Endothelial cell of umbilical vein (primary cell): ENCODE measurements at regions not wholly inside any gene's neighbourhood (a gene's known extent, or its start where the extent isn't known, plus 50 kb on each side); places are given as distances from the start of the nearest gene placed in this dataset.

Experiments used
- BruUV-seq: library from RNA; stranded (reverse); fragments of 400-500 nt; replicated peaks from 2 replicates; lab custom pipeline; 2021; lab: Mats Ljungman, UMichigan
- CTCF ChIA-PET: fragments of 300-600, 350-600 bp; sonication (Branson Sonifier 250); formaldehyde crosslinking; loops from one replicate; lab custom pipeline; 2021; ENCODE audit warnings: antibody characterized with exemption, inconsistent platforms; lab: Charles Lee
- POLR2A ChIA-PET: fragments of 300-600, 350-600 bp; sonication (Branson Sonifier 250); formaldehyde crosslinking; loops from one replicate; lab custom pipeline; 2021; ENCODE audit warnings: antibody characterized with exemption, inconsistent platforms; lab: Charles Lee
- DNase-seq: peaks from one replicate; pipeline ENCODE4 v3.0.0-alpha.2; 2011; ENCODE audit warnings: low read depth, low spot score
- FAIRE-seq: peaks from 2 replicates; lab custom pipeline; 2011; peaks lifted over from hg19 to GRCh38; lab: Jason Lieb, UNC
- H2AFZ ChIP-seq: 2 replicates; pipeline ENCODE4 v1.6.0; 2012; ENCODE audit warnings: low read depth, low read length, control low read depth, inconsistent platforms
- H3K27ac ChIP-seq: 2 replicates; pipeline ENCODE4 v1.5.1; 2011; ENCODE audit warnings: low read depth, mild to moderate bottlenecking, control low read depth, low read length, moderate library complexity; ENCODE audit not compliant: insufficient read depth
- H3K27me3 ChIP-seq, 2 experiments: 2 replicates each; pipeline versions ENCODE4 v1.6.0 to v1.6.1; 2011; ENCODE audit warnings: low read length in 2 of 2, mixed read lengths in 1 of 2; ENCODE audit not compliant: control insufficient read depth in 2 of 2, insufficient read depth in 2 of 2
- H3K36me3 ChIP-seq, 2 experiments: 2 replicates in 1 of 2; 3 replicates in 1 of 2; pipeline ENCODE4 v1.5.1; 2011; ENCODE audit warnings: low read length in 2 of 2, mild to moderate bottlenecking in 1 of 2, moderate library complexity in 1 of 2; ENCODE audit not compliant: control insufficient read depth in 2 of 2, insufficient read depth in 2 of 2; ENCODE audit errors: extremely low read depth in 1 of 2
- H3K4me1 ChIP-seq: 3 replicates; pipeline ENCODE4 v1.5.1; 2011; ENCODE audit warnings: mild to moderate bottlenecking, low read length; ENCODE audit not compliant: control insufficient read depth, insufficient read depth; ENCODE audit errors: extremely low read depth
- H3K4me2 ChIP-seq: 2 replicates; pipeline ENCODE4 v1.6.1; 2011; ENCODE audit warnings: low read length, control low read depth, mixed read lengths; ENCODE audit not compliant: insufficient read depth
- H3K4me3 ChIP-seq, 3 experiments: fragments of 200-600 bp in 1 of 3; sonication (generic), shearing (Covaris generic) in 1 of 3; replicated peaks in 1 of 3; 2 replicates each; pipeline ENCODE4 v1.5.1; 2011 to 2016; ENCODE audit warnings: control low read depth in 3 of 3, low read length in 3 of 3, mild to moderate bottlenecking in 2 of 3, inconsistent platforms in 1 of 3, low read depth in 1 of 3, moderate library complexity in 1 of 3; ENCODE audit not compliant: insufficient read depth in 1 of 3
- H3K79me2 ChIP-seq: 2 replicates; pipeline ENCODE4 v1.6.0; 2012; ENCODE audit warnings: low read length, inconsistent platforms; ENCODE audit not compliant: control insufficient read depth, insufficient read depth
- H3K9ac ChIP-seq: replicated peaks from 2 replicates; pipeline ENCODE3; 2011; ENCODE audit warnings: low read length, control low read depth; ENCODE audit not compliant: insufficient read depth; ENCODE audit errors: extremely low read depth
- H3K9me1 ChIP-seq: replicated peaks from 3 replicates; pipeline ENCODE4 v1.6.0; 2011; ENCODE audit warnings: mild to moderate bottlenecking, low read length; ENCODE audit not compliant: control insufficient read depth, insufficient read depth; ENCODE audit errors: extremely low read depth
- H3K9me3 ChIP-seq: replicated peaks from 2 replicates; pipeline ENCODE4 v1.5.1; 2012; ENCODE audit warnings: low read length, inconsistent platforms; ENCODE audit not compliant: control insufficient read depth, insufficient read depth
- H4K20me1 ChIP-seq: replicated peaks from 2 replicates; pipeline ENCODE3; 2011; ENCODE audit warnings: mild to moderate bottlenecking, low read length; ENCODE audit not compliant: control insufficient read depth, insufficient read depth; ENCODE audit errors: extremely low read depth
- EZH2 ChIP-seq: IDR thresholded peaks from 2 replicates; pipeline ENCODE4 v1.6.1; 2012; ENCODE audit warnings: borderline replicate concordance, low read depth, mild to moderate bottlenecking, moderate library complexity, low read length, inconsistent platforms; ENCODE audit not compliant: severe bottlenecking
- FOS ChIP-seq: IDR thresholded peaks from 2 replicates; pipeline ENCODE4 v1.6.1; 2011; ENCODE audit warnings: mild to moderate bottlenecking, low read length, moderate library complexity, borderline replicate concordance; ENCODE audit not compliant: insufficient read depth
- GATA2 ChIP-seq: IDR thresholded peaks from 2 replicates; pipeline ENCODE4 v1.7.0; 2011; ENCODE audit warnings: low read depth, mild to moderate bottlenecking, moderate library complexity, mixed read lengths, low read length; ENCODE audit not compliant: insufficient read length, insufficient read depth
- JUN ChIP-seq: IDR thresholded peaks from 2 replicates; pipeline ENCODE4 v1.6.1; 2011; ENCODE audit warnings: borderline replicate concordance, low read depth; ENCODE audit not compliant: insufficient read length, insufficient read depth
- MYC ChIP-seq: IDR thresholded peaks from one replicate; pipeline ENCODE4 v1.6.1; 2011; ENCODE audit warnings: mild to moderate bottlenecking, low read depth, low read length
- POLR2A ChIP-seq: IDR thresholded peaks from 2 replicates; pipeline ENCODE4 v1.6.1; 2012; ENCODE audit warnings: low read depth, mild to moderate bottlenecking, control low read depth, low read length
- POLR2AphosphoS5 ChIP-seq: IDR thresholded peaks from 2 replicates; pipeline ENCODE4 v1.6.1; 2012; ENCODE audit warnings: low read depth, mild to moderate bottlenecking, control low read depth, low read length, moderate library complexity; ENCODE audit not compliant: insufficient read depth
- dilution Hi-C: fragments of 300-500 bp; cut with MboI; formaldehyde crosslinking; loops from one replicate; pipeline ENCODE4 v1.15.0; 2019; ENCODE audit warnings: low sequenced_read_pairs; ENCODE audit not compliant: extremely low pct_ligation_motif_present
- intact Hi-C: fragments of 100-400 bp; cut with micrococcal nuclease; formaldehyde crosslinking; loops from one replicate; pipeline ENCODE4 v1.10.0; 2022
- TF ChIP-seq, protein P1 (sequence below), 2 donors: IDR thresholded peaks; 1 replicate in 1 of 2; 2 replicates in 1 of 2; pipeline ENCODE4 v1.5.1; 2011; ENCODE audit warnings: low read length in 2 of 2, mild to moderate bottlenecking in 2 of 2, moderate library complexity in 2 of 2, control low read depth in 1 of 2, inconsistent platforms in 1 of 2, low read depth in 1 of 2; ENCODE audit not compliant: insufficient read depth in 1 of 2; ENCODE audit errors: extremely low read depth in 1 of 2
- TF ChIP-seq, protein P2 (sequence below): IDR thresholded peaks from 2 replicates; pipeline ENCODE4 v1.6.1; 2011; ENCODE audit not compliant: insufficient read depth, insufficient read length

DNA sequence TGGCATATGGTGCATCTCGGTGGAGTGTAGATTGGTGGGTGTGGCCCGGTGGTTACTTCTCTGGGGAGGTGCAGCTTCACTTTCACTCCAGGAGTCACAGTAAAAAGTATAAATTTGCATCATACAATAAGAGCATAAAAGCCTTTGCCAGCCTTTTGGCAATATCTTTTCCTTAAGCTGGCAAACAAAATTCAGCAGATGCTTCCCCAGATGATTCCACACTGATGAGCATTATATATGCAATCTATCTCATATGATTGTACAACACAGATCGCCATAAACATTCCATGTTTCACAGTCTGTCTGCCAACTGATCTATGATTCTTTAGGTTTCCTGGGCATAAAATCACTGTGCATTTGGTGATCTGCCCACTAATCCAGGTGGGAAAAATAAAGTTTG is 120.2 kb upstream of the ALCAM start:
- no peak for FAIRE-seq
- H3K27ac ChIP-seq = no peak overlapping the region
- dilution Hi-C loops (no loop called here), intact Hi-C loops (no loop called here)
- H3K36me3 ChIP-seq = no peaks in the 10 kb centered on the region
- H2AFZ ChIP-seq = no peak overlapping the region
- H3K4me2 ChIP-seq = no peak overlapping the region
- H3K9me1 ChIP-seq = no peaks in the 10 kb centered on the region
- ChIA-PET POLR2A (no interaction called here), CTCF (no interaction called here)
- no peak overlapping the region for H3K4me3 ChIP-seq
- no TSS peak for BruUV-seq
- no peaks in the 10 kb centered on the region for H3K9me3 ChIP-seq
- H3K4me1 ChIP-seq = no peaks in the 10 kb centered on the region
- TF ChIP-seq POLR2AphosphoS5 = no peak
- TF ChIP-seq POLR2A = no peak
- TF ChIP-seq JUN = no peak
- TF ChIP-seq, protein P1, sequence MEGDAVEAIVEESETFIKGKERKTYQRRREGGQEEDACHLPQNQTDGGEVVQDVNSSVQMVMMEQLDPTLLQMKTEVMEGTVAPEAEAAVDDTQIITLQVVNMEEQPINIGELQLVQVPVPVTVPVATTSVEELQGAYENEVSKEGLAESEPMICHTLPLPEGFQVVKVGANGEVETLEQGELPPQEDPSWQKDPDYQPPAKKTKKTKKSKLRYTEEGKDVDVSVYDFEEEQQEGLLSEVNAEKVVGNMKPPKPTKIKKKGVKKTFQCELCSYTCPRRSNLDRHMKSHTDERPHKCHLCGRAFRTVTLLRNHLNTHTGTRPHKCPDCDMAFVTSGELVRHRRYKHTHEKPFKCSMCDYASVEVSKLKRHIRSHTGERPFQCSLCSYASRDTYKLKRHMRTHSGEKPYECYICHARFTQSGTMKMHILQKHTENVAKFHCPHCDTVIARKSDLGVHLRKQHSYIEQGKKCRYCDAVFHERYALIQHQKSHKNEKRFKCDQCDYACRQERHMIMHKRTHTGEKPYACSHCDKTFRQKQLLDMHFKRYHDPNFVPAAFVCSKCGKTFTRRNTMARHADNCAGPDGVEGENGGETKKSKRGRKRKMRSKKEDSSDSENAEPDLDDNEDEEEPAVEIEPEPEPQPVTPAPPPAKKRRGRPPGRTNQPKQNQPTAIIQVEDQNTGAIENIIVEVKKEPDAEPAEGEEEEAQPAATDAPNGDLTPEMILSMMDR (IDR thresholded peaks at IDR 0.05; ENCODE audit: extremely low read depth in 1 of 2, insufficient read depth in 1 of 2, low read depth in 1 of 2, low read length in 2 of 2) = no peak
- TF ChIP-seq FOS = no peak
- TF ChIP-seq GATA2 = no peak
- TF ChIP-seq, protein P2, sequence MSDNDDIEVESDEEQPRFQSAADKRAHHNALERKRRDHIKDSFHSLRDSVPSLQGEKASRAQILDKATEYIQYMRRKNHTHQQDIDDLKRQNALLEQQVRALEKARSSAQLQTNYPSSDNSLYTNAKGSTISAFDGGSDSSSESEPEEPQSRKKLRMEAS = no peak
- TF ChIP-seq MYC = no peak
- no peak for TF ChIP-seq EZH2
- no peaks in the 10 kb centered on the region for H3K79me2 ChIP-seq
- no peak for DNase-seq
- no peaks in the 10 kb centered on the region for H3K27me3 ChIP-seq
- no peaks in the 10 kb centered on the region for H4K20me1 ChIP-seq
- H3K9ac ChIP-seq = no peak overlapping the region
